ENCODE measurements at regions not wholly inside any gene's neighbourhood (a gene's known extent, or its start where the extent isn't known, plus 50 kb on each side); places are given as distances from the start of the nearest gene placed in this dataset.
A peak's percentile ranks its signal among the peaks of the same experiment; 100 is the strongest.

DNA sequence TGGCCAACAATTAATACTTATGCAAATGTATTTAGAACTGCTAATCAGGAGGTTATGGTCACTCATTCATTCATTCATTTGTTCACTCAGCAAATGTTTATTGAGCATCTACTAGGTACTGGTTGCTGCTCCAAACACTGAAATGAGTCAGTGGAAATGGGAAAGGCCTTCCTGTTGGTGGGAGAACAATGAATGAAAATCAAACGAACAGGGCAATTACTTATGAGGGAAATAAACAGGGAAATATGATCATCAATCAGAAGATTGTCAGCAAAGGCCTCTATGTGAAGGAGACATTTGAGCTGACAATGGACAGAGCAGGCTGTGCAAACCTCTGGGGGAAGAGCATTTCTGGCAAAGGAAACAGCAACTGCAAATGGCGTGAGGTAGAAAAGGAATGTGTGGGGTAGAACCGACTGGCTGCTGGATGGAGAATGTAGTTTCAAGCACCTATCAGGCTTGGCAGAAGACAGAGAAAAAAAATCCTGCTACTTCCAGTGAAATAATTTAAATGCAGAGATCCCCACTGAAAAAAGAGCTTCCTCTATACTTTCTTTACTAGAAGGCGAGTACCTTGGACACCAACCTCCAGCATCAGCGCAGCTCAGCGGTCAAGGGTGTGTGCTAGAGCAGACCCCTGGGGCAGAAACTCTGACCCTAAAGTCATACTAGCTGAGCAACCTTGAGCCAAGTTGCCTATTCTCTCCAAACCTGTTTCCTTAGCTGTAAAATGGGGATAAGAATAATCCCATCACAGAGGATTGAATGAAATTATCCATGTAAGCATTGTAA lies 108.8 kb upstream of the EEPD1 start:
- Histone ChIP-seq H3K27ac (ENCODE audit: insufficient read depth in 1 of 2, low read depth in 1 of 2, low read length in 2 of 2, poor library complexity in 1 of 2, severe bottlenecking in 2 of 2) (no peak overlapping the region), H3K9me3 (ENCODE audit: control extremely low read depth in 1 of 5, control insufficient read depth in 4 of 5, insufficient read depth in 2 of 5, low read depth in 1 of 5, low read length in 4 of 5) (no peaks in the 10 kb centered on the region), H3K4me3 (ENCODE audit: control insufficient read depth in 1 of 7, extremely low read depth in 1 of 7, insufficient read depth in 4 of 7, low read depth in 2 of 7, low read length in 6 of 7) (no peak overlapping the region), H3K4me1 (ENCODE audit: control extremely low read depth in 1 of 4, control insufficient read depth in 4 of 4, insufficient read depth in 4 of 4, low read length in 3 of 4) (peaks cover 0 to 7% (median 2%) of the 10 kb centered on the region in 4 experiments), H3K27me3 (replicated peaks in 2 of 5; ENCODE audit: control insufficient read depth in 4 of 5, insufficient read depth in 5 of 5, low read length in 4 of 5) (no peaks in the 10 kb centered on the region), H3K36me3 (ENCODE audit: control insufficient read depth in 4 of 4, insufficient read depth in 4 of 4, low read length in 3 of 4) (no peaks in the 10 kb centered on the region)
- DNase-seq, result no peak
- ChIA-PET CTCF (no interaction called here), POLR2A (no interaction called here)
- WGBS (ENCODE audit: insufficient coverage), result 94% methylated on average over 6 of the region's 6 CpGs

DNA sequence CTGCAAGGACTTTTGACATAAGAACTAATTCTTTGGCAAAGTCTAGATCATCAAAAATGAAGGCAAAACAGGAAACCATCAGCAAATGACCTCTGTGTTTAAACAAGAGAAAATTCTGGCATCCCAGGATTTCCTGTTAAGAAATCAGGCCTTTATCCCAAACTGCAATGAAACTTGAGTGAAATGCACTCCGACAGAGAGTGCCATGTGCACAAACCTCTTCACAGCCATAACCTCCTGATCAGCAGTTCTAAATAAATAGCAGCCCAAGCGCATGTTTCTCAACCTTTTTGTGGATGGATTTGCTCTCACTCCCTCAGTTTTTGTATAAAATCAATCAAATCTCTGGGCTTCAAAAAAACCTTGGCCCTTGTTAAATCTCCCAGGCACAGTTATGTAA lies 107.7 kb upstream of the EEPD1 start:
- ChIA-PET CTCF (no interaction called here), POLR2A (no interaction called here)
- no peak overlapping the region for H3K27ac ChIP-seq (ENCODE audit: insufficient read depth in 1 of 2, low read depth in 1 of 2, low read length in 2 of 2, poor library complexity in 1 of 2, severe bottlenecking in 2 of 2)
- H3K4me3 ChIP-seq (ENCODE audit: control insufficient read depth in 1 of 7, extremely low read depth in 1 of 7, insufficient read depth in 4 of 7, low read depth in 2 of 7, low read length in 6 of 7), result no peak overlapping the region
- H3K27me3 ChIP-seq (replicated peaks in 2 of 5; ENCODE audit: control insufficient read depth in 4 of 5, insufficient read depth in 5 of 5, low read length in 4 of 5), result no peaks in the 10 kb centered on the region
- peaks cover 0 to 7% (median 2%) of the 10 kb centered on the region in 4 experiments for H3K4me1 ChIP-seq (ENCODE audit: control extremely low read depth in 1 of 4, control insufficient read depth in 4 of 4, insufficient read depth in 4 of 4, low read length in 3 of 4)
- no peak for DNase-seq
- 85% methylated on average over 2 of the region's 2 CpGs for WGBS (ENCODE audit: insufficient coverage)
- H3K9me3 ChIP-seq (ENCODE audit: control extremely low read depth in 1 of 5, control insufficient read depth in 4 of 5, insufficient read depth in 2 of 5, low read depth in 1 of 5, low read length in 4 of 5), result no peaks in the 10 kb centered on the region
- no peaks in the 10 kb centered on the region for H3K36me3 ChIP-seq (ENCODE audit: control insufficient read depth in 4 of 4, insufficient read depth in 4 of 4, low read length in 3 of 4)

DNA sequence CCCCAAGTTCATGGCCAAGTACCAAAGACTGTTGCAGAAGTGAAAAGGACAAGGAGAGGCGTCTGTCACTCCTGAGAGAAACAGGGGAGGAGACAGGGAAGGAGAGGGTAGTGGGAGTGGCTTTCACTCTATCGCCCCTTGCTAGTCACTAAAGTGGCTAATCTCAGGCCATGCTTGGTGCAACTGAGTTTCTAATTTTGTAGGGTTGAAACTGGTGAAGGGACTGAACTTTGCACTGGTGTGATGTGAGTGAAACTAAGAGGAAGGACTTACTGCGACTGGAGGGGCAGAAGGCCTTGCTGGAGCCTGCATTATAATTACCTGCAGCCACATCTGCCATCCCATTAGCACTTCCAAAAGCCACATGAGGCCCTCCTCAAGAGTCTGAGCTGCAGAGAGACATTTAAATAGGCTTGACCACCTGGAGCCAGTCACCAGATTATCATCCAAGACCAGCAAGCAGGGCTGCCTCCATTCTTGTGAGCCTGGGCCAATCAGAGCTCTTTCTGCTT lies 107.2 kb upstream of the EEPD1 start:
- no CpG with 5 or more reads among the region's 3 CpGs for WGBS (ENCODE audit: insufficient coverage)
- POLR2A ChIA-PET, result no interaction called here
- Histone ChIP-seq H3K27me3 (replicated peaks in 2 of 5; ENCODE audit: control insufficient read depth in 4 of 5, insufficient read depth in 5 of 5, low read length in 4 of 5) (no peaks in the 10 kb centered on the region), H3K4me3 (ENCODE audit: control insufficient read depth in 1 of 7, extremely low read depth in 1 of 7, insufficient read depth in 4 of 7, low read depth in 2 of 7, low read length in 6 of 7) (no peak overlapping the region), H3K9me3 (ENCODE audit: control extremely low read depth in 1 of 5, control insufficient read depth in 4 of 5, insufficient read depth in 2 of 5, low read depth in 1 of 5, low read length in 4 of 5) (no peaks in the 10 kb centered on the region), H3K36me3 (ENCODE audit: control insufficient read depth in 4 of 4, insufficient read depth in 4 of 4, low read length in 3 of 4) (no peaks in the 10 kb centered on the region), H3K27ac (ENCODE audit: insufficient read depth in 1 of 2, low read depth in 1 of 2, low read length in 2 of 2, poor library complexity in 1 of 2, severe bottlenecking in 2 of 2) (no peak overlapping the region), H3K4me1 (ENCODE audit: control extremely low read depth in 1 of 4, control insufficient read depth in 4 of 4, insufficient read depth in 4 of 4, low read length in 3 of 4) (peaks cover 0 to 7% (median 2%) of the 10 kb centered on the region in 4 experiments)
- CTCF ChIA-PET, result no interaction called here
- DNase-seq, result no peak

DNA sequence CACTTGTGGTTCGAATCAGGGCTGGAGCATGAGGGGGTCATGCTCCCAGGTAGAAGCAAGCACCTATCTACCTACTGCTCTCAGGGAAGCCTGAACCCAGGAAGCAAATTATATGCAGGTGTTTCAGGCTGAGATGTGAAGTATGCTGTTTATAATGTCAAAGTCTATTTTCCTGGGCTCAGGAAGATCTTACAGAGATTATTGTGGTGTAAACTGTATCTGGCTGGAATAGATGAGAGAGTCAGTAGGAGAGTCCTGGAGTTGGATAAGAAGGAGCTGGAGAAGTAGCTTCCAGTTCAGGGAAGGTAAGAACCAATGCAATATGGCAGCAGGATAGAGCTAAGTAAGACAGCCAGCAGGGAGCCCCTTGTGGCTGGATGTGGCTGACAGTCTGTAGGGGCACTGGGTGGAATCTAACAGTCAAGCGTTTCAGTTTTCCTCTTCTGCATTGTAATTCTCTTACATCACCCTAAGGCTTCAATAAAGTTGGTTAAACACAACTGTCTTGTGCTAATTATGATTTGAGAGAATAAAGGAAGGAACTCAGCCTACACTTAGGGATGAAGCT lies 105.9 kb upstream of the EEPD1 start:
- DNase-seq, result peak in 1 of 3 donors; percentile 9
- ChIA-PET CTCF (interaction anchor here (0.9 to 1.6 kb wide), 3 partner anchors 9 to 237 kb away, joined by 3 to 5 read pairs (median 3); no protein-coding TSS in a partner anchor), POLR2A (no interaction called here)
- Histone ChIP-seq H3K4me1 (ENCODE audit: control extremely low read depth in 1 of 4, control insufficient read depth in 4 of 4, insufficient read depth in 4 of 4, low read length in 3 of 4) (peaks cover 0 to 7% (median 2%) of the 10 kb centered on the region in 4 experiments), H3K4me3 (ENCODE audit: control insufficient read depth in 1 of 7, extremely low read depth in 1 of 7, insufficient read depth in 4 of 7, low read depth in 2 of 7, low read length in 6 of 7) (no peak overlapping the region), H3K27ac (ENCODE audit: insufficient read depth in 1 of 2, low read depth in 1 of 2, low read length in 2 of 2, poor library complexity in 1 of 2, severe bottlenecking in 2 of 2) (no peak overlapping the region), H3K27me3 (replicated peaks in 2 of 5; ENCODE audit: control insufficient read depth in 4 of 5, insufficient read depth in 5 of 5, low read length in 4 of 5) (no peaks in the 10 kb centered on the region), H3K36me3 (ENCODE audit: control insufficient read depth in 4 of 4, insufficient read depth in 4 of 4, low read length in 3 of 4) (no peaks in the 10 kb centered on the region), H3K9me3 (ENCODE audit: control extremely low read depth in 1 of 5, control insufficient read depth in 4 of 5, insufficient read depth in 2 of 5, low read depth in 1 of 5, low read length in 4 of 5) (no peaks in the 10 kb centered on the region)
- no CpG with 5 or more reads among the region's 2 CpGs for WGBS (ENCODE audit: insufficient coverage)

DNA sequence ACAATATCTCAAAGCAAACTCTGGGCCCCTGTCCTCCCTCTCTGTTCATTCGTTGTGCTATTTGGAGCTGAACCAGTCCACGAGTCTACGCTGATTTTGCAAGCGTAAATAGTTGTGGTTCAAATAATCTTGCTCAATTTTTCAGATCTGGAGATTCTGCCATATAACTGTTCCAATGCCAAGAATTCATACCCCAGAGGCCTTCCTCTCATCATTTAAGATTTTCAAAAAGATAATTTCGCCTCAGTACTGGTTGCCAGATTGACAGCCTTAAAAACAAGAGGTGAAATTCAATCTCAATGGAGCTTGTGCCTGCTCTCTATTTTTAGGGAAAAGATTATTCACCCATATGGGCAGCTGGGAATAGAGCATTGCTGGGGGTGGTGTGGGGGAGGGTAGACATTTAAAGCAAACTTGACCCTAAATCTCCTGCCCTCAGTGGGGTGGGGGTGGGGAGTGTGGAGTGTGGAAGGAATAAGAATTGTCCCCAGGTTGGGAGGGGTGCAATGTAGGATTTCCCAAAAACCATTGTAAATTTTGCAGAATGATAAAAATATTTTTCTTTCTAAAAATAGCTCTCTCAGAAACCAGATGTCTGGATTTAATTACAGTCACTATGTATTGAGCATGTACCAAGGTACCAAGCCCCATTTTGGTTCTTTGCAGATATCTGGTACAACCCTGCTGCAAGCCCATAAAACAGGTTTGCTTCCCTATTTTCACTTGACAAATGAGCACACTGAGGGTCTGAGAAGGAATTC lies 104.7 kb upstream of the EEPD1 start:
- WGBS (ENCODE audit: insufficient coverage), result 94% methylated on average over 4 of the region's 5 CpGs
- DNase-seq, result peak in 1 of 3 donors; percentile 16
- H3K4me3 ChIP-seq (ENCODE audit: control insufficient read depth in 1 of 7, extremely low read depth in 1 of 7, insufficient read depth in 4 of 7, low read depth in 2 of 7, low read length in 6 of 7), result no peak overlapping the region
- ChIA-PET CTCF (interaction anchor here (0.6 to 1.6 kb wide), 5 partner anchors 9 to 244 kb away, joined by 3 to 5 read pairs (median 3); no protein-coding TSS in a partner anchor), POLR2A (no interaction called here)
- no peaks in the 10 kb centered on the region for H3K36me3 ChIP-seq (ENCODE audit: control insufficient read depth in 4 of 4, insufficient read depth in 4 of 4, low read length in 3 of 4)
- no peaks in the 10 kb centered on the region for H3K9me3 ChIP-seq (ENCODE audit: control extremely low read depth in 1 of 5, control insufficient read depth in 4 of 5, insufficient read depth in 2 of 5, low read depth in 1 of 5, low read length in 4 of 5)
- peaks cover 0 to 7% (median 2%) of the 10 kb centered on the region in 4 experiments for H3K4me1 ChIP-seq (ENCODE audit: control extremely low read depth in 1 of 4, control insufficient read depth in 4 of 4, insufficient read depth in 4 of 4, low read length in 3 of 4)
- H3K27me3 ChIP-seq (replicated peaks in 2 of 5; ENCODE audit: control insufficient read depth in 4 of 5, insufficient read depth in 5 of 5, low read length in 4 of 5), result no peaks in the 10 kb centered on the region
- no peak overlapping the region for H3K27ac ChIP-seq (ENCODE audit: insufficient read depth in 1 of 2, low read depth in 1 of 2, low read length in 2 of 2, poor library complexity in 1 of 2, severe bottlenecking in 2 of 2)

DNA sequence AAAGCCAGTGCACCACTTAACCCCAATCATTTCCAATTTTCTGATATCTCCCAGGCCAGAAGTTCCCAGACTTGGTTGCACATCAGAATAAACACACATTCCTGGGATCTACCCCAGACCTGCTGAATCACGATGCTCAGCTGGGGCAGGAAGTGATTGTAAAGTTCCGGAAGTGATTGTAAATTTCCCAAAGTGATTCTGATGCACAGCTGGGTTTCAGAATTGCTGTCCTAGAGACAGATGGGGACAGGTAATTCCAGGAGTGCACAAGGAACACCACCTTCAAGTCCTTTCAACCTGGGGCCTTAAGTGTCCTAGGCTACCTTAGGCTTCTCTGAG lies 104.2 kb upstream of the EEPD1 start:
- 0% methylated on average over 1 of the region's 2 CpGs for WGBS (ENCODE audit: insufficient coverage)
- ChIA-PET POLR2A (no interaction called here), CTCF (interaction anchor here (0.6 to 1.6 kb wide), 5 partner anchors 9 to 243 kb away, joined by 3 to 5 read pairs (median 3); no protein-coding TSS in a partner anchor)
- DNase-seq, result peak in 2 of 3 donors; percentile 7 to 10
- Histone ChIP-seq H3K4me1 (ENCODE audit: control extremely low read depth in 1 of 4, control insufficient read depth in 4 of 4, insufficient read depth in 4 of 4, low read length in 3 of 4) (peaks cover 0 to 7% (median 2%) of the 10 kb centered on the region in 4 experiments), H3K27ac (ENCODE audit: insufficient read depth in 1 of 2, low read depth in 1 of 2, low read length in 2 of 2, poor library complexity in 1 of 2, severe bottlenecking in 2 of 2) (no peak overlapping the region), H3K4me3 (ENCODE audit: control insufficient read depth in 1 of 7, extremely low read depth in 1 of 7, insufficient read depth in 4 of 7, low read depth in 2 of 7, low read length in 6 of 7) (no peak overlapping the region), H3K9me3 (ENCODE audit: control extremely low read depth in 1 of 5, control insufficient read depth in 4 of 5, insufficient read depth in 2 of 5, low read depth in 1 of 5, low read length in 4 of 5) (no peaks in the 10 kb centered on the region), H3K36me3 (ENCODE audit: control insufficient read depth in 4 of 4, insufficient read depth in 4 of 4, low read length in 3 of 4) (no peaks in the 10 kb centered on the region), H3K27me3 (replicated peaks in 2 of 5; ENCODE audit: control insufficient read depth in 4 of 5, insufficient read depth in 5 of 5, low read length in 4 of 5) (no peaks in the 10 kb centered on the region)
